A673 (cell line): ENCODE measurements at regions not wholly inside any gene's neighbourhood (a gene's known extent, or its start where the extent isn't known, plus 50 kb on each side); places are given as distances from the start of the nearest gene placed in this dataset.

ENCODE experiments used
- CTCF ChIP-seq: fragments of 300-800, 200-600 bp; sonication (generic); conservative IDR thresholded peaks from 2 replicates; pipeline ENCODE4 v1.5.1; 2017; ENCODE audit warnings: low read depth, mild to moderate bottlenecking, antibody characterized with exemption, low read length, moderate library complexity, mixed read lengths
- EZH2 ChIP-seq: fragments of 200-600 bp; sonication (generic); IDR thresholded peaks from 2 replicates; pipeline ENCODE4 v1.6.1; 2017; ENCODE audit warnings: borderline replicate concordance, low read depth, mild to moderate bottlenecking, mixed read lengths, antibody characterized with exemption, low read length; ENCODE audit not compliant: poor library complexity, severe bottlenecking

GRCh38 chr10:53430127-53430891, 657.7 kb upstream of the MBL2 start:
- TF ChIP-seq EZH2: no peak
- no peak for TF ChIP-seq CTCF
